H1 (cell line): ENCODE measurements at regions not wholly inside any gene's neighbourhood (a gene's known extent, or its start where the extent isn't known, plus 50 kb on each side); places are given as distances from the start of the nearest gene placed in this dataset.

ENCODE experiments used
- CTCF ChIA-PET: fragments of 300-600 bp; sonication (Branson Sonifier 250); formaldehyde crosslinking; loops from one replicate; lab custom pipeline; 2021; ENCODE audit not compliant: partially characterized antibody; lab: Charles Lee
- POLR2A ChIA-PET: fragments of 300-600 bp; sonication (Branson Sonifier 250); formaldehyde crosslinking; loops from one replicate; lab custom pipeline; 2021; ENCODE audit warnings: inconsistent platforms; ENCODE audit not compliant: partially characterized antibody; lab: Charles Lee
- DNase-seq, 2 experiments: peaks; one replicate each; pipeline versions ENCODE4 v3.0.0 to v3.0.0-alpha.2; 2010 to 2022; ENCODE audit warnings: low spot score in 2 of 2, low read depth in 1 of 2, mixed read lengths in 1 of 2
- FAIRE-seq: peaks from 2 replicates; lab custom pipeline; 2011; peaks lifted over from hg19 to GRCh38; lab: Jason Lieb, UNC
- H2AFZ ChIP-seq: 2 replicates; pipeline ENCODE4 v1.8.1; 2012; ENCODE audit warnings: low read length, inconsistent platforms
- H2AK5ac ChIP-seq: 2 replicates; pipeline ENCODE4 v1.6.1; 2013; ENCODE audit warnings: low read depth, low read length
- H2BK120ac ChIP-seq: replicated peaks from 2 replicates; pipeline ENCODE3; 2013; ENCODE audit warnings: low read depth, low read length, inconsistent platforms
- H2BK12ac ChIP-seq: 2 replicates; pipeline ENCODE4 v1.6.1; 2013; ENCODE audit warnings: low read depth, low read length
- H2BK15ac ChIP-seq: 2 replicates; pipeline ENCODE4 v1.6.1; 2013; ENCODE audit warnings: low read length
- H2BK20ac ChIP-seq: 2 replicates; pipeline ENCODE4 v1.6.1; 2013; ENCODE audit warnings: low read length
- H2BK5ac ChIP-seq: 2 replicates; pipeline ENCODE4 v1.6.1; 2013; ENCODE audit warnings: low read depth, low read length
- H3K14ac ChIP-seq: 2 replicates; pipeline ENCODE4 v1.6.1; 2013; ENCODE audit warnings: inconsistent platforms; ENCODE audit not compliant: insufficient read length
- H3K18ac ChIP-seq: 2 replicates; pipeline ENCODE4 v1.6.1; 2013; ENCODE audit warnings: low read length; ENCODE audit errors: extremely low read depth
- H3K23ac ChIP-seq: 2 replicates; pipeline ENCODE4 v1.6.1; 2013; ENCODE audit warnings: inconsistent platforms; ENCODE audit not compliant: insufficient read length
- H3K23me2 ChIP-seq: 2 replicates; pipeline ENCODE4 v1.6.1; 2013; ENCODE audit warnings: low read depth, low read length
- H3K27ac ChIP-seq: 2 replicates; pipeline ENCODE4 v1.6.1; 2011; ENCODE audit warnings: low read depth, low read length, inconsistent platforms
- H3K27me3 ChIP-seq, 4 experiments: replicated peaks in 1 of 4; 1 replicate in 1 of 4; 2 replicates in 3 of 4; pipeline versions ENCODE4 v1.6.1 to v1.8.1; 2011 to 2013; ENCODE audit warnings: low read length in 3 of 4, mild to moderate bottlenecking in 3 of 4, inconsistent platforms in 2 of 4, mixed read lengths in 2 of 4, moderate library complexity in 1 of 4; ENCODE audit not compliant: control insufficient read depth in 3 of 4, insufficient read depth in 3 of 4; ENCODE audit errors: extremely low read depth in 1 of 4
- H3K36me3 ChIP-seq, 4 experiments: 2 replicates each; pipeline versions ENCODE4 v1.6.1 to v1.8.1; 2011 to 2013; ENCODE audit warnings: mild to moderate bottlenecking in 4 of 4, low read length in 3 of 4, moderate library complexity in 2 of 4, control low read depth in 1 of 4, inconsistent platforms in 1 of 4; ENCODE audit not compliant: insufficient read depth in 4 of 4, control insufficient read depth in 2 of 4
- H3K4ac ChIP-seq: replicated peaks from 2 replicates; pipeline ENCODE3; 2013; ENCODE audit warnings: low read length, low read depth, mixed read lengths, inconsistent platforms; ENCODE audit not compliant: insufficient read length
- H3K4me1 ChIP-seq, 4 experiments: replicated peaks in 1 of 4; 1 replicate in 1 of 4; 2 replicates in 3 of 4; pipeline versions ENCODE4 v1.6.1 to v1.8.1; 2011 to 2013; ENCODE audit warnings: low read length in 3 of 4, inconsistent platforms in 2 of 4, mixed read lengths in 1 of 4; ENCODE audit not compliant: insufficient read depth in 4 of 4, control insufficient read depth in 3 of 4
- H3K4me2 ChIP-seq, 2 experiments: 2 replicates each; pipeline versions ENCODE4 v1.6.1 to v1.8.1; 2011 to 2013; ENCODE audit warnings: low read depth in 2 of 2, low read length in 2 of 2, control low read depth in 1 of 2, inconsistent platforms in 1 of 2, mild to moderate bottlenecking in 1 of 2; ENCODE audit not compliant: insufficient read depth in 1 of 2
- H3K4me3 ChIP-seq, 4 experiments: fragments of 200-600, 300-600 bp in 1 of 4; sonication (generic), shearing (Covaris generic), sonication (Bioruptor Twin) in 1 of 4; 2 replicates each; pipeline versions ENCODE4 v1.5.1 to v1.8.1; 2011 to 2016; ENCODE audit warnings: low read length in 4 of 4, low read depth in 3 of 4, control low read depth in 2 of 4, inconsistent platforms in 2 of 4, mild to moderate bottlenecking in 2 of 4, mixed read lengths in 1 of 4, moderate library complexity in 1 of 4; ENCODE audit not compliant: insufficient read depth in 2 of 4; ENCODE audit errors: extremely low read depth in 1 of 4
- H3K56ac ChIP-seq: replicated peaks from 2 replicates; pipeline ENCODE3; 2013; ENCODE audit warnings: low read depth, mild to moderate bottlenecking, mixed read lengths, low read length, inconsistent platforms; ENCODE audit not compliant: insufficient read length
- H3K79me1 ChIP-seq: 2 replicates; pipeline ENCODE4 v1.6.1; 2013; ENCODE audit warnings: low read depth, low read length, control low read depth
- H3K79me2 ChIP-seq, 2 experiments: 2 replicates each; pipeline versions ENCODE4 v1.6.1 to v1.8.1; 2012 to 2013; ENCODE audit warnings: low read length in 2 of 2, mild to moderate bottlenecking in 2 of 2, inconsistent platforms in 1 of 2; ENCODE audit not compliant: insufficient read depth in 2 of 2, control insufficient read depth in 1 of 2
- H3K9ac ChIP-seq, 4 experiments: replicated peaks in 1 of 4; 1 replicate in 1 of 4; 2 replicates in 3 of 4; pipeline versions ENCODE4 v1.6.1 to v1.8.1; 2011 to 2013; ENCODE audit warnings: low read depth in 3 of 4, low read length in 3 of 4, control low read depth in 2 of 4, mild to moderate bottlenecking in 2 of 4, moderate library complexity in 2 of 4, inconsistent platforms in 1 of 4; ENCODE audit errors: extremely low read depth in 1 of 4
- H3K9me3 ChIP-seq, 2 experiments: 2 replicates each; pipeline versions ENCODE4 v1.6.1 to v1.8.1; 2012 to 2013; ENCODE audit warnings: mild to moderate bottlenecking in 2 of 2, moderate library complexity in 2 of 2, control low read depth in 1 of 2, inconsistent platforms in 1 of 2, low read depth in 1 of 2, low read length in 1 of 2, mixed read lengths in 1 of 2; ENCODE audit not compliant: insufficient read depth in 2 of 2
- H4K20me1 ChIP-seq, 2 experiments: replicated peaks in 1 of 2; 2 replicates each; pipeline versions ENCODE3 to v1.8.1; 2011 to 2013; ENCODE audit warnings: inconsistent platforms in 2 of 2, low read length in 2 of 2, mild to moderate bottlenecking in 1 of 2; ENCODE audit not compliant: insufficient read depth in 2 of 2, control insufficient read depth in 1 of 2
- H4K5ac ChIP-seq: 2 replicates; pipeline ENCODE4 v1.6.1; 2013; ENCODE audit warnings: low read length, low read depth, mixed read lengths, inconsistent platforms; ENCODE audit not compliant: insufficient read length
- H4K8ac ChIP-seq: 2 replicates; pipeline ENCODE4 v1.8.0; 2013; ENCODE audit warnings: mild to moderate bottlenecking, moderate library complexity, low read length, inconsistent platforms; ENCODE audit not compliant: insufficient read depth; ENCODE audit errors: extremely low read depth
- H4K91ac ChIP-seq: replicated peaks from 2 replicates; pipeline ENCODE3; 2013; ENCODE audit warnings: low read length, mixed read lengths, inconsistent platforms; ENCODE audit not compliant: insufficient read length
- CHD1 ChIP-seq: IDR thresholded peaks from 2 replicates; pipeline ENCODE4 v1.6.1; 2012; ENCODE audit warnings: low read depth, low read length, improper control_type of control experiment
- CREB1 ChIP-seq: IDR thresholded peaks from 2 replicates; pipeline ENCODE4 v1.6.1; 2012; ENCODE audit warnings: inconsistent platforms
- EP300 ChIP-seq, 2 experiments: IDR thresholded peaks; 1 replicate in 1 of 2; 2 replicates in 1 of 2; pipeline ENCODE4 v1.6.1; 2011 to 2012; ENCODE audit warnings: low read depth in 2 of 2, low read length in 2 of 2, mild to moderate bottlenecking in 2 of 2, borderline replicate concordance in 1 of 2, inconsistent platforms in 1 of 2, moderate library complexity in 1 of 2
- FOSL1 ChIP-seq: IDR thresholded peaks from 2 replicates; pipeline ENCODE4 v1.6.1; 2011; ENCODE audit warnings: mild to moderate bottlenecking, low read depth, low read length, moderate library complexity; ENCODE audit not compliant: insufficient read depth
- JUN ChIP-seq: IDR thresholded peaks from 2 replicates; pipeline ENCODE4 v1.6.1; 2011; ENCODE audit warnings: low read depth, mild to moderate bottlenecking, improper control_type of control experiment, low read length
- JUND ChIP-seq: IDR thresholded peaks from 2 replicates; pipeline ENCODE4 v1.6.1; 2011; ENCODE audit warnings: mild to moderate bottlenecking, improper control_type of control experiment, low read length
- KDM1A ChIP-seq: fragments of 200-600, 300-600 bp; sonication (generic); IDR thresholded peaks from 2 replicates; pipeline ENCODE4 v1.7.1; 2016; ENCODE audit warnings: mild to moderate bottlenecking, low read length, borderline replicate concordance
- MAX ChIP-seq: IDR thresholded peaks from 2 replicates; pipeline ENCODE4 v1.6.1; 2012; ENCODE audit warnings: inconsistent platforms
- RAD21 ChIP-seq, 2 experiments: IDR thresholded peaks in 1 of 2; conservative IDR thresholded peaks in 1 of 2; 2 replicates each; pipeline ENCODE4 v1.6.1; 2011; ENCODE audit warnings: low read depth in 2 of 2, low read length in 2 of 2, improper control_type of control experiment in 1 of 2, inconsistent platforms in 1 of 2, mild to moderate bottlenecking in 1 of 2, moderate library complexity in 1 of 2
- RXRA ChIP-seq: IDR thresholded peaks from 2 replicates; pipeline ENCODE4 v1.6.1; 2011; ENCODE audit warnings: low read depth, mild to moderate bottlenecking, low read length, moderate library complexity; ENCODE audit not compliant: insufficient read depth
- SUZ12 ChIP-seq: fragments of 200-600 bp; sonication (generic); IDR thresholded peaks from 2 replicates; pipeline ENCODE4 v1.6.1; 2012; ENCODE audit warnings: mild to moderate bottlenecking, inconsistent platforms, low read length, moderate library complexity, mixed read lengths
- TCF12 ChIP-seq: IDR thresholded peaks from 2 replicates; pipeline ENCODE4 v1.6.1; 2011; ENCODE audit warnings: low read depth, mild to moderate bottlenecking, low read length
- TEAD4 ChIP-seq: IDR thresholded peaks from 2 replicates; pipeline ENCODE4 v1.6.1; 2012; ENCODE audit warnings: low read depth, low read length, inconsistent platforms, mixed read lengths
- WGBS, 2 experiments: shearing (Covaris generic) in 1 of 2; methylation state at CpG; one replicate each; pipeline versions ENCODE4 v1.1.6 to v1.1.7; 2013 to 2015; ENCODE audit warnings: low lambda C conversion rate in 2 of 2, mixed read lengths in 2 of 2, inconsistent platforms in 1 of 2, low coverage in 1 of 2, missing lambda C conversion rate in 1 of 2; ENCODE audit not compliant: insufficient replicate concordance in 2 of 2, insufficient coverage in 1 of 2, insufficient read length in 1 of 2; ENCODE audit errors: extremely low coverage in 1 of 2, missing lambda C conversion rate in 1 of 2; 5-methylcytosine and 5-hydroxymethylcytosine counted together
- TF ChIP-seq, protein P1 (sequence below): IDR thresholded peaks from 2 replicates; pipeline ENCODE4 v1.6.1; 2011; ENCODE audit warnings: low read depth, mild to moderate bottlenecking, low read length; ENCODE audit not compliant: insufficient read depth

GRCh38 chr1:89464008-89464407, 60.6 kb upstream of the LRRC8B start:
- no peak overlapping the region for H4K8ac ChIP-seq
- no peaks in the 10 kb centered on the region for H3K23me2 ChIP-seq
- no peak overlapping the region for H2BK12ac ChIP-seq
- no peak for DNase-seq
- H3K9me3 ChIP-seq: no peaks in the 10 kb centered on the region
- H2BK5ac ChIP-seq: no peak overlapping the region
- 50% methylated on average over 2 of the region's 2 CpGs; no CpG with 5 or more reads in 1 of the 2 experiments for WGBS, 2 experiments
- no peak overlapping the region for H3K4me3 ChIP-seq
- no peak overlapping the region for H2AK5ac ChIP-seq
- no peak overlapping the region for H2BK20ac ChIP-seq
- H3K9ac ChIP-seq: no peak overlapping the region
- H3K4ac ChIP-seq: no peak overlapping the region
- FAIRE-seq: no peak
- H2BK120ac ChIP-seq: no peak overlapping the region
- H4K91ac ChIP-seq: no peak overlapping the region
- no peaks in the 10 kb centered on the region for H3K79me1 ChIP-seq
- no peak overlapping the region for H3K56ac ChIP-seq
- no peak overlapping the region for H2AFZ ChIP-seq
- no peak overlapping the region for H3K4me2 ChIP-seq
- ChIA-PET POLR2A (no interaction called here), CTCF (interaction anchor here (0.6 to 1.1 kb wide), 2 partner anchors 20 to 308 kb away, joined by 3 read pairs; no protein-coding TSS in a partner anchor)
- H3K14ac ChIP-seq: no peak overlapping the region
- no peaks in the 10 kb centered on the region for H3K4me1 ChIP-seq
- no peak overlapping the region for H4K5ac ChIP-seq
- no peak overlapping the region for H3K23ac ChIP-seq
- no peak overlapping the region for H3K18ac ChIP-seq
- H3K27ac ChIP-seq: no peak overlapping the region
- H3K36me3 ChIP-seq: no peaks in the 10 kb centered on the region
- no peak overlapping the region for H2BK15ac ChIP-seq
- H4K20me1 ChIP-seq: no peaks in the 10 kb centered on the region
- no peaks in the 10 kb centered on the region for H3K27me3 ChIP-seq
- H3K79me2 ChIP-seq: no peaks in the 10 kb centered on the region
- TF ChIP-seq EP300 (IDR thresholded peaks at IDR 0.05; ENCODE audit: borderline replicate concordance in 1 of 2, low read depth in 2 of 2, low read length in 2 of 2) (no peak), MAX (no peak), JUND (no peak), TEAD4 (no peak), FOSL1 (no peak), RAD21 (IDR thresholded peaks at IDR 0.05 in 1 of 2, conservative IDR thresholded peaks at IDR 0.05 in 1 of 2; ENCODE audit: low read depth in 2 of 2, low read length in 2 of 2) (no peak), RXRA (no peak), TCF12 (no peak), CHD1 (no peak), SUZ12 (no peak), KDM1A (no peak), JUN (no peak), CREB1 (no peak)
- TF ChIP-seq, protein P1, sequence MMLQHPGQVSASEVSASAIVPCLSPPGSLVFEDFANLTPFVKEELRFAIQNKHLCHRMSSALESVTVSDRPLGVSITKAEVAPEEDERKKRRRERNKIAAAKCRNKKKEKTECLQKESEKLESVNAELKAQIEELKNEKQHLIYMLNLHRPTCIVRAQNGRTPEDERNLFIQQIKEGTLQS: no peak
